GM19238 (cell line): ENCODE measurements at regions not wholly inside any gene's neighbourhood (a gene's known extent, or its start where the extent isn't known, plus 50 kb on each side); places are given as distances from the start of the nearest gene placed in this dataset.

Experiments used
- DNase-seq: peaks from one replicate; pipeline ENCODE4 v3.0.0; 2011; ENCODE audit warnings: low spot score; ENCODE audit not compliant: insufficient read length

- no peak for DNase-seq
These were observed 84.4 kb downstream of the NR2F2 start for GRCh38 chr15:96414875-96415274.

GRCh38 chr15:96415513-96416217, 85.2 kb downstream of the NR2F2 start:
- no peak for DNase-seq

- no peak for DNase-seq
These were observed 85.9 kb downstream of the NR2F2 start for GRCh38 chr15:96416218-96416933.

- no peak for DNase-seq
These were observed 86.6 kb downstream of the NR2F2 start for GRCh38 chr15:96416934-96417759.

- DNase-seq = no peak
These were observed 87.2 kb downstream of the NR2F2 start for GRCh38 chr15:96417760-96418130.

- no peak for DNase-seq
These were observed 87.6 kb downstream of the NR2F2 start for GRCh38 chr15:96418146-96418545.

GRCh38 chr15:96421178-96421601, 90.7 kb downstream of the NR2F2 start:
- no peak for DNase-seq

- no peak for DNase-seq
These were observed 91.6 kb downstream of the NR2F2 start for GRCh38 chr15:96422125-96422524.

GRCh38 chr15:96424674-96425073, 94.2 kb downstream of the NR2F2 start:
- DNase-seq = no peak

- no peak for DNase-seq
These were observed 98.2 kb downstream of the NR2F2 start for GRCh38 chr15:96428742-96429141.

- DNase-seq = no peak
These were observed 101.3 kb downstream of the NR2F2 start for GRCh38 chr15:96431786-96432185.

GRCh38 chr15:96435022-96435421, 104.5 kb downstream of the NR2F2 start:
- no peak for DNase-seq

- DNase-seq = no peak
These were observed 105.3 kb downstream of the NR2F2 start for GRCh38 chr15:96435841-96436240.

- DNase-seq = no peak
These were observed 110.5 kb downstream of the NR2F2 start for GRCh38 chr15:96440978-96441377.

- no peak for DNase-seq
These were observed 111.6 kb downstream of the NR2F2 start for GRCh38 chr15:96442076-96442475.

- DNase-seq = no peak
These were observed 114.4 kb downstream of the NR2F2 start for GRCh38 chr15:96444865-96445264.

- DNase-seq = no peak
These were observed 118.4 kb downstream of the NR2F2 start for GRCh38 chr15:96448923-96449322.

GRCh38 chr15:96457841-96458240, 127.3 kb downstream of the NR2F2 start:
- no peak for DNase-seq

GRCh38 chr15:96460106-96460505, 129.6 kb downstream of the NR2F2 start:
- DNase-seq = no peak

- no peak for DNase-seq
These were observed 132.6 kb downstream of the NR2F2 start for GRCh38 chr15:96462768-96463750.

GRCh38 chr15:96466389-96466947, 136.0 kb downstream of the NR2F2 start:
- DNase-seq = no peak
